Stimulated activated CD4-positive, alpha-beta T cell treated with anti-CD3 and anti-CD28 coated beads, Interleukin-15, amount 100 ng/mL, for 48 hours (primary cell): ENCODE measurements at regions not wholly inside any gene's neighbourhood (a gene's known extent, or its start where the extent isn't known, plus 50 kb on each side); places are given as distances from the start of the nearest gene placed in this dataset.
"Not testable (repeated sequence)": the region's sequence is repeated elsewhere in the genome, so short reads cannot be mapped to it uniquely, and the experiment has no call there.

Source experiments
- DNase-seq, 2 donors: peaks; one replicate each; pipeline ENCODE4 v3.0.0-alpha.2; 2020; ENCODE audit warnings: low read depth in 2 of 2

DNA sequence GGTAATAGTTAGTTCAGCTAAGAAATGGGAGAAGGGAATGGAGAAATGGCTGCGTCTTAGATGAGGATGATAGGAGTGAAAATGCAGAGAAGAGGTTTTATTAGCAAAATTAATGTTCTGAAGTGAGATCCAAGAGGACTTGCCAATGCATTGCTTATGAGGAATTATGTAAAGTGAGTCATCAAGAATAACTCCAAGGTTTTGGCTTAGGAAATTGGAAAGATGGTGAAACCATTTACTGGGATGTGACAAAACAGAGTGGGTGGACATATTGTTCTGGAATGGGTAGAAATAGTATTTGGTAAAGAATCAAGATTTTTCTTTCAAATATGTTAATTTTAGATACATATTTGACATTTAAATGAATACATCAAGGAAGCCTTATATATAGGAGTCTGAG lies 306.6 kb upstream of the CYRIA start:
- no peak for DNase-seq

DNA sequence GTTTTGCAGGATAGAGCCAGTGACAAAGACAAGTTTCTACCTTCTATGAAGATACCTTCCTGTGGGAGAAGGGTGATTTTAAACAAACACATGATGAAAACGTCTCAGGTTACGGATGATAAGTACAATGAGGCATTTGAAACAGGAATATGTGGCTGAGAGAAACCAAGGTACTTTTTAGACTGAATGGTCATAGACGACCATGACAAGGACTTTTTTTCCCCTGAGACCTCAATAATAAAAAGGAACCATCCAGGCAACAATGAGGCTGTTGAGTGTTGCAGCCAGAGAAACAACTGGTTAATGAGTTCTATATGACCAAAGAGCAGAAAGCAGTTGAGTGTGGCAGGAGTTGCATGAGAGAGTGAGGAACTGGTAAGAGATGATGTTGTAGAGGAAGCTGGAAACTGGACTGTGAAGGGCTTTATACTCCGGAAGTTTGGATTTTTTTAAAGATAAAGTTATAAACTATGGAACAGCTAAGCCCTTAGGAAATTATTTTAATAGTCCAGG lies 306.1 kb upstream of the CYRIA start:
- no peak for DNase-seq

GRCh38 chr2:16970948-16971347 lies 305.3 kb upstream of the CYRIA start:
- not testable (repeated sequence) for DNase-seq

DNA sequence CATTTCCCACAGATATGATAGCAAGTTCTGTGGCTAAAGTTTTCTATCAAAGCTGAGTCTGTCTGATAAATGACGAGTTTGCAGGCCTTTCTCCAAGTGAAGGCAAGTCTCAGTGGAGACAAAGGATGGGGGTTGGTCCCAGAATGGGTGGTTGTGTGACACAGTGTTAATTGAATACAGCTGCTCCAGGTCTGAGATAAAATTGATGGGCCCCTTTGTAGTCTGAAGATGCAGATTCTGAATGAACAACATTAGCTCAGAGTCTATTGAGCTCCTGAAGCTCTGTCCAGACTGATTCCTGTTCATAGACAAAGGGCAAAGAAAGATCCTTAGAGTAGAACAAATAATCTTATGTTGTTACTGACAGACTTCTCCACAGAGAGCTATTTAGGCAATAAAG lies 296.9 kb upstream of the CYRIA start:
- no peak for DNase-seq

GRCh38 chr2:16960579-16960978 lies 294.9 kb upstream of the CYRIA start:
- DNase-seq: no peak

DNA sequence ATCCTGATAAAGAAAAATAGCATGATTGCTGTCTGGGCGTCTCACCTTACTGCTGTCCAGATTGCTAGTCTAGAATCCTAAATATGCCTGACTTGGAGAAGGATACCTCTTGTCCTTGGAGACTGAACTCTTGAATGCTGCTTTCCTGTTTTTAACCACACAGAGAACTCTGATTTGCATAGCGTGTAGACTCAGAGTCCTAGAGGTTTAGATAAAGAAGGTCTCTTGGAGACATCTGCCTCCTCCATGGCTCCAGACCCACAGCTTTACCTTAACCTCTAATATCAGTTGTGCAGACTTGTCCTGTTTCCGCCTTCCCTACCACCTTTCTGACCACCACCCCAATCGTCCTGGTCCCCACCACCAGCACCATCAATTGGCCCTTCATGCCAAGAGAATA lies 292.6 kb upstream of the CYRIA start:
- no peak for DNase-seq

DNA sequence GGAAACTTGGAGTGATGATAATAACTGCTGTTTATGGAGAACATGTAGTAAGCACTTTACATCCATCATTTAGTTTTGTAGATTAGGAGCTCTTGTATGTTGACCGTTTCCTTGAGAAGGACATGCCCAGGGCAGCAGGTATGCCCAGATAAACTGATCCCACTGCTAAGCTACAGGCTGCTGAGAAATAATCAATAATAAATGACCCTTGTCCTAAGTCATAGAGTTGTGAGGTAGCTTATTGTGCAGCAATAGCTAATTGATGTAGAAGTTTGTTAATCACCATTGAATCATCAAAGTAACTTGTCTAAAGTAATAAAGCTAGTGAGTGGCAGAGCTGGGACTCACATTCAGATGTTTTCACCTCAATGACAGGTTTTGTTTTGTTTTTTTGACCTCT lies 287.2 kb upstream of the CYRIA start:
- DNase-seq: no peak

DNA sequence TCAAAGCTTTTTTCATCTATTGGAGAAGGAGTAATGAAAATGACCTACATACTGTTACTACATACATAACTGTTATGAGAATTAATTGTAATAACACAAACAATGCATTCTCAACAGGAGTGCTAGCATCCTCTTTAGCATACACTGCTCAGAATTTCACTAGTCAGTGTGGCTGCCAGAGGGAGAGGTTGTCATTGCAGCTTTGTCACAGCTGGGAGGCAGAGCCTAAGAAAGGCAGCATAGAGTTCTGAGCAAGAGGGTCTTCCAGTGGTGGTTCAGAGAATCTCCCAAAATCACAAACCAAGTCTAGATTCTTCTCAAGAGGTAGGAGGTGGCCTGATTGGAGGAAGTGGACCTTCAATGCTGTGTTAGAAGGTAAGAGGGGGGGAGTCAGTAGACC lies 286.7 kb upstream of the CYRIA start:
- no peak for DNase-seq

GRCh38 chr2:16950436-16950835 lies 284.8 kb upstream of the CYRIA start:
- no peak for DNase-seq

DNA sequence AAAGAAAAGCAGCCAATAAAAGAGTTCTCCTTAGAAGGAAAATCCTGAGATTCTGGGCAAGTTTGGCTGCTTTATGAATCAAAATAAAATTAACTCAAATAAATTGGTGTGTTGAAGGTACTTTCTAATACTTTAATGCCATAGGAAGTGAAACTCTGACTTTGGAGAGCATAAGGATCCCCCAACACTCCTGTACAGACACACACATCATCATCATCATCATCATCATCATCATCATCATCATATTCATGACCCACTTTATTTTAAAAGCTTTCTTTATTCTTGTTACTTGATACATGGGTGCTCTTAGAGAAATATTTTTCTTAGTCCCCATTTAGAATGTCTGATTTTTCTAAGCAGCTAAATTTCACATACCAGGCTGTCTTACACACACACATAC lies 283.1 kb upstream of the CYRIA start:
- no peak for DNase-seq

GRCh38 chr2:16948053-16948452 lies 282.4 kb upstream of the CYRIA start:
- no peak for DNase-seq

DNA sequence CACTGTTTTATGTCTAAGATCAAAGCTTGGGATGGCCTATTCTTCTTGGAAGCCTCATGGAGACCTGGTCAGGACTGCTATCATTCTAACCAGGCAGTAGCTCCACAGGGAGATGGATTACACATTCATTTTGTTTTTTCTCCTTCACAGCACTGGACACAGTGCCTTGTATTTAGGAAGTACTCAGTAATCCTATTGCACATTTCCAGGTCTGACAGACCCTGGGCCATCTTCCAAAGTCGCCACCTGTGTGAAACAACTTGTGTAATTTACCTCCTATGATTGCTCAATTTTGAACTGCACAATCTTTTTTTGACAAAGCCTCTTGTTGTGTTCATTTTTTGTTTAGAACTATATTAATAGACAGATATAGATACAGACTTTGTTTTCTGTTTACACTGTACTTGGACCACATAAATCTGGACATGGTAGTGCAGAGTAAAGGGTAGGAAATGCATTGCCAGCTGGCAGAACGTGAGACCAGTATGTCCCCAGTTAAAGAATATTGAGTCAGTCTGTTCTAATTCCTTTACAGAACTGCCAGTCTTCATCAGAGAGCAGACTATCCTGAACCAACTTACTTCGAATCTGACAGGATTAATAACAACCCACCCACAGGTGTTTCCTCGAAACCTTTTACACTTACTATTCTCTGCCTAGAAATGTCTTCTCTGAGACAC lies 277.8 kb upstream of the CYRIA start:
- no peak for DNase-seq

GRCh38 chr2:16940214-16940613 lies 274.6 kb upstream of the CYRIA start:
- no peak for DNase-seq

DNA sequence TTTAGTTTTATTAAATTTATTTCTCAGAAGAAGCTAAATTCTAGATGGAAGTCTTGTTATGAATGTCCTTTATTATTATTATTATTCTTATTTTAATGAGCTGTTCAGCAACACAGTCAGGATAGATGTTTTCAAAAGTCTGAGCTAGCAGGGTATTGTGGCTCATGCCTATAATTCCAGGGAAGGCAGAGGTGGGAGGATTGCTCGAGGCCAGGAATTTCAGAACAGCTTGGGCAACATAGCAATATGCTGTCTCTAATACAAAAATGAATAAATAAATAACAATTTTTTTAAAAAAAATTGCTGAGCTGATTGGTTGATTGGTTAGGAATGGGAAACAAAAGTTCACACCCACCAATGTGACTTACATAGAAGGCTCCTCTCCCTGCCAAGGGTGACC lies 274.1 kb upstream of the CYRIA start:
- DNase-seq: no peak

- no peak for DNase-seq
Observed at GRCh38 chr2:16933355-16933754, 267.7 kb upstream of the CYRIA start.

DNA sequence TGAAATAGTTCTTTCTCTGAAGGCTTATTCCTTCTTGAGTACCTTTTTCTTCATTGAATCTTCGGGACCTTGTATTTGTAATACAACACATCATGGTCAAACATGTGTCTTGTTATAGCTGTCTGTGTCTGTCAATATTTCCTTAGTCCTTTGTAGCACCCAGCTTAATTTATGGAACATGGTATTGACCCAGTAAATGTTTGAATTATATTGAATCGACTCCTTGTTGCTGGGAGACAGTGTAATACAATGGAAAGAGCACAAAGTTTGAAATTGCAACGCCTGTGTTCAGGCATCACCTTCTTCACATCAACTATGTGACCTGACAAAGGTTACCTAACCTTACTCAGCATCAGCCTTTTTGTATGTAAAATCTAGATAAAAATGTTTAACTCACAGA lies 267.2 kb upstream of the CYRIA start:
- DNase-seq: no peak

DNA sequence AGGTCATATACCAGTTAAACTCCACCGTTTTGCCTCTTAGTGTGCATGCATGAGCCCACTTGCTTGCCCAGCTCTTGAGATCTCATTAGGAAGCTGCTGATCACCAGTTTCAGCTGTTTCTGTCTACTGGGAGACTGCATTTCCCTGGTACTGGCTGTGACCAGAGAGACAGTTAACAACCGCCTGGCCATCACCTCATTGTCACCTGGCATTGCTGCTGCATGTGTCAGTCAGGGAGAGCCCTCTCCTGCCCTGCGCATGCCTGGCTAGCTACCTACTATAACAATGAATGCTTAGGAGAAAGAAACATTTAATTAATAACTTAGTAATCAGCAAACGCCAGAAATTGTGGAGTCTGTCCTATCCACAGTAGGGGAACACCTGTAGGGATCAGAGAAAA lies 265.8 kb upstream of the CYRIA start:
- no peak for DNase-seq

DNA sequence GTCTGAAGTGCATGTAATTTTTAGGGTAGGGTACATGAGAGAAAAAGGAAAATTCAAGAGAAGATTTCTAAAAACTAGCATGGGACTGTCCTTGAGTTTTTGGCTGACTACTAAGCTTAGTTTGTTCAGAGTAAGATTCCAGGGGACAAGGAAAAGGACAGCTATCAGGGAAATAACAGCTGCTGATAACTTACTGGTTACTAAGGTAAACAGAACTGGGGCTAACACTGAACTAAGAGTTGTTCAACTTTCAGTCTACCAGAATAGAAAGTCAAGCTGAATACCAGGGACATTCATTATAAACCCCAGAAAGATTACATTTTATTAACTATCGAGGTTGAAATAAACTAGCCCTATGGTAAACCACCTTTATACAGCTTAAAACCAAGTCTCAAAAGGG lies 261.8 kb upstream of the CYRIA start:
- no peak for DNase-seq

DNA sequence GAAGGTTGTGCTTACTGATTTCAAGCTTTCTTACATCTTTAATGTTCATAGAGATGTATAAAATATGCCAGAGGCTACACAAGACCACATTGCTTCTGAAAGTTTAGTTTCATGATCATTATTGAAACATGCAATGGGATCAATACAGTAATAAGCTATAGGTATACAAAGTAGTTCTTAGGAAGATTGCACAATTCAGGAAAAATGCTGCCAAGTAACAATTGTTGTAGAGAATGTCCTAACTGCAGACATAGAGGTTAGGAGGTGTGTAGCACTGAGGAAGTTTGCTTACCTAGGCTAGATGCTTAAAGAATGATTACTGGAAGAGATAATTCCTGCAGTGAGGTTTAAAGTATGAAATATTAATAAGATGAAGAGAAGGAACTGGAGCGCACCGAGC lies 259.5 kb upstream of the CYRIA start:
- DNase-seq: no peak

DNA sequence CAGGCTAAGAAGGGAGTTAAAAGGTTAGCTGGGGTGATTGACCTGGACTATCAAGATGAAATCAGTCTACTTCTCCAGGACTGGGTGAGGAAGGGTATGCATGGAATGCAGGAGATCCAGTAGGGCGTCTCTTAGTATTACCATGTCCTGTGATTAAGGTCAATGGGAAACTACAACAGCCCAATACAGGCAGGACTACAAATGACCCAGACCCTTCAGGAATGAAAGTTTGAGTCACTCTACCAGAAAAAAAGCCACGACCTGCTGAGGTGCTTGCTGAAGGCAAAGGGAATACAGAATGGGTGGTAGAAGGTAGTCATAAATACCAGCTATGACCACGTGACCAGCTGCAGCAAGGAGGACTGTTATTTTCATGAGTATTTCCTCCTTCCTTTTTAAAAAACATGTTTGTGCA lies 249.7 kb upstream of the CYRIA start:
- not testable (repeated sequence) for DNase-seq

GRCh38 chr2:16911746-16912145 lies 246.1 kb upstream of the CYRIA start:
- DNase-seq: no peak

DNA sequence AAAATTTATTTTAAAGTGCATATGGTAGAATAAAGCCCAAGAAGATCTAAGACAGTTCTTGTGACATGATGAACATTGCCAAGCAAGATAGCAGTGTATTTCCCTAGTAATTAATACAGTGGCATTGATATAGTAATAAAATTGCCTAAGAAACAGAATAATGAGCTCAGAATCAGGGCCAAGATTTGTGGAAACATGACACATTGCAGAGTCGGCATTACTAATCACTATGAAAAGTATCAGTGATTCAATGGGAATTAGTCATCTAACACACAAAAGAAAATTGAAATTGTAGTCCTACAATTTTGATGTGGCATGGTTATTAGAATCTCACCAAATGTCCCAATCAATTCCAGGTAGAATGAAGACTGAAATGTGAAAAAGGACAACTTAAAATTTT lies 243.0 kb upstream of the CYRIA start:
- DNase-seq: no peak

DNA sequence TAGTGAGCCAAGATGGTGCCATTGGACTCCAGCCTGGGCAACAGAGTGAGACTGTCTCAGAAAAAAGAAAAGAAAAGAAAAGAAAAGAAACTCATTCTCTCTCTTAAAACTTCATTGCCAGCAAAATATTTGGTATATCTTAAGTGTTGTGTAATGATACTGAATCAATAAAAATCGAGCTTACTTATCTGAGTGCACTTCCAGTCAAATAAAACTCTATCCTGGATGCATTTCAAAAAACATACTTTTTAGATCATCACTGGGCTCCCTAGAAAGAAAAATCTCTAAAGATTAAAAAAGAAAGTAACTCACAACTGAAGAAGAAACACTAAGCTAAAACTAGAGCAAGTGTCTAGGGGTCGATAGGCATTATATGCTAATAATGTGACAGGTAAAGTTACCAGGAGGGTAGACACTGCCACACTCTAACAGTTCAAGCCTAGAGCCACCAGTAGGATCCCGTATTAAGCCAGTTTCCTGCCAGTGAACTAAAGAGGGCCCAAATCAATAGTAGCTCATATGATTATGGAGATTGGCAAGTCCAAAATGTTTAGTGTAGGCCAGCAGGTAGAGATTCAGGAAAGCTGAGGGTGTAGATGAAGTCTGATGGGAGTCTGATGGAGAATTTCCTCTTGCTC lies 242.1 kb upstream of the CYRIA start:
- DNase-seq: no peak

DNA sequence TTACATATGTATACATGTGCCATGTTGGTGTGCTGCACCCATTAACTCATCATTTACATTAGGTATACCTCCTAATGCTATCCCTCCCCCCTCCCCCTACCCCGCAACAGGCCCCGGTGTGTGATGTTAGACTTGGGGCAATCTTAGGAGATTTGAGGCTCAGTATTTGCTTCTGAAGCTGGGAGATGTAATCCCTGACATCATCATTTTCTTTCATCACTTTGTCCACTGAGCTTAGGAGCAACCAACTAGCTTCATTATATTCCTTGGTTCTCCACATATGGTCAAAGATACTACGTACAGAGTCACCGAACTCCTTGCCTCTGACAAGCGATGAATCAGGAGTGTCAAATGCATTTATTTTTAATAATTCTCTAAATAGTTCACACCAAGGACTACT lies 239.7 kb upstream of the CYRIA start:
- DNase-seq: not testable (repeated sequence)
